Urinary bladder (tissue), 3 donors: ENCODE measurements at regions not wholly inside any gene's neighbourhood (a gene's known extent, or its start where the extent isn't known, plus 50 kb on each side); places are given as distances from the start of the nearest gene placed in this dataset.
"Not testable (repeated sequence)": the region's sequence is repeated elsewhere in the genome, so short reads cannot be mapped to it uniquely, and the experiment has no call there.

Experiments
- DNase-seq: peaks from one replicate; pipeline ENCODE4 v3.0.0-alpha.2; 2015; ENCODE audit errors: extremely low spot score
- H3K27ac ChIP-seq: one replicate; pipeline ENCODE4 v1.5.1; 2013; ENCODE audit warnings: low read depth, mild to moderate bottlenecking, moderate library complexity
- H3K36me3 ChIP-seq: one replicate; pipeline ENCODE4 v1.6.1; 2013; ENCODE audit warnings: mild to moderate bottlenecking, moderate library complexity; ENCODE audit not compliant: insufficient read depth
- H3K4me1 ChIP-seq: one replicate; pipeline ENCODE4 v1.6.1; 2013; ENCODE audit warnings: mild to moderate bottlenecking, moderate library complexity; ENCODE audit not compliant: insufficient read depth
- H3K4me3 ChIP-seq: one replicate; pipeline ENCODE4 v1.5.1; 2013; ENCODE audit warnings: low read depth, low read length
- WGBS: extraction: QIAGEN DNeasy Blood & Tissue Kit; methylation state at CpG from one replicate; pipeline ENCODE4 v1.1.7; 2013; 5-methylcytosine and 5-hydroxymethylcytosine counted together
- donor health status: healthy with polysubstance abuse.
- donor health status: healthy.

DNA sequence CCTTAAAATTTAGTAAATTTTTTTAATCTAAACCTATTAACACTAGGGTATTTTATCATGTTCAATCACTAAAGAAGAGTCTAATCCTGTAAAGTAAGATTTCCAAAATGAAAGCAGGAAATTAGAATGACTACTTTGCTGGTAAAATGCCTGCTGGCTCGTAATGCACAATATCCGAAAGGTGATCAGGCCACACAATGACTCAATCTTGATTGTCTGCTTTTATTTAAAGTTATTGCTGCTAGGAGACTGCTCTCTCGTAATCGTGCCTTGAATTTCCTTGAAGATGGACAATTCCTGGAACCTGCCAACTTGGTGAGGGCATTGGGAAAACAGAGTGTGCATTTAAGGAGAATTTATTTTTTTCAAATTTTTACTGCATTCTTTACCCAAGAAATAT lies 1786.5 kb upstream of the RAG2 start:
- no peak overlapping the region for H3K4me3 ChIP-seq
- H3K27ac ChIP-seq: no peak overlapping the region
- H3K4me1 ChIP-seq: no peaks in the 10 kb centered on the region
- DNase-seq: no peak
- no peaks in the 10 kb centered on the region for H3K36me3 ChIP-seq
- 75% methylated on average over 4 of the region's 4 CpGs for WGBS

- Histone ChIP-seq H3K4me1 (no peaks in the 10 kb centered on the region), H3K36me3 (no peaks in the 10 kb centered on the region), H3K27ac (no peak overlapping the region), H3K4me3 (no peak overlapping the region)
- no peak for DNase-seq
- WGBS: 90% methylated on average over 3 of the region's 3 CpGs
Observed at GRCh38 chr11:38365274-38365673, 1767.2 kb upstream of the RAG2 start.

DNA sequence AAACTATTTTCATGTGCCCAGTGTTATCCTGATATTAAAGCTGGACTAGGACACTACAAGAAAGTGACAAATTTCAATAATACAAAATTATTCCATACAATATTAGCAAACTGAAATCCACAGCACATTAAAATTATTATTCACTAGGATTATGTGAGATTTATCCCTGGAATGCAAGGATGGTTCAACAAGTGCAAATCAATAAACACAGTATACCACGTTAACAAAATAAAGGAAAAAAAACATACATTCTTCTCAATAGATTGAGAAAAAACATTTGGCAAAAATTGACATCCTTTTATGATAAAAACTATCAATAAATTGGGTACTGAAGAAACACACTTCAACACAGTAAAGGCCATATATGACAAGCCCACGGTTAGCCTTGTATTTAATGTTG lies 1758.2 kb upstream of the RAG2 start:
- 82% methylated on average over 2 of the region's 2 CpGs for WGBS
- no peak for DNase-seq
- Histone ChIP-seq H3K4me3 (no peak overlapping the region), H3K4me1 (no peaks in the 10 kb centered on the region), H3K36me3 (no peaks in the 10 kb centered on the region), H3K27ac (no peak overlapping the region)

GRCh38 chr11:38345286-38345685 lies 1747.2 kb upstream of the RAG2 start:
- no peak overlapping the region for H3K27ac ChIP-seq
- no peak overlapping the region for H3K4me3 ChIP-seq
- 85% methylated on average over 3 of the region's 3 CpGs for WGBS
- no peak for DNase-seq
- H3K4me1 ChIP-seq: no peaks in the 10 kb centered on the region
- no peaks in the 10 kb centered on the region for H3K36me3 ChIP-seq

- not testable (repeated sequence) for H3K36me3 ChIP-seq, DNase-seq, H3K4me3 ChIP-seq, H3K4me1 ChIP-seq, H3K27ac ChIP-seq
- 97% methylated on average over 2 of the region's 2 CpGs for WGBS
Observed at GRCh38 chr11:38341612-38342011, 1743.6 kb upstream of the RAG2 start.

GRCh38 chr11:38339835-38340440 lies 1741.9 kb upstream of the RAG2 start:
- Histone ChIP-seq H3K4me3 (no peak overlapping the region), H3K27ac (no peak overlapping the region), H3K4me1 (no peaks in the 10 kb centered on the region), H3K36me3 (no peaks in the 10 kb centered on the region)
- DNase-seq: no peak
- 82% methylated on average over 8 of the region's 8 CpGs for WGBS

DNA sequence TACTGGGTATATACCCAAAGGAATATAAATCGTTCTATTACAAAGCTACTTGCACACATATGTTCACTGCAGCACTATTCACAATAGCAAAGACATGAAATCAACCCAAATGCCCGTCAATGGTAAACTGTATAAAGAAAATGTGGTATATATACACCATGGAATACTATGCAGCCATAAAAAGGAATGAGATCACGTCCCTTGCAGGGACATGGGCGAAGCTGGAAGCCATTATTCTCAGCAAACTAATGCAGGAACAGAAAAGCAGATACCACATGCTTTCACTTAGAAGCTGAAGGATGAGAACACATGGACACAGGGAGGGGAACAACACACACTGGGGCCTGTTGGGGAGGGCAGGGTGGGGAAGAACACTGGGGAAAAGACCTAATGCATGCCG lies 1740.0 kb upstream of the RAG2 start:
- H3K36me3 ChIP-seq, DNase-seq, H3K27ac ChIP-seq, H3K4me1 ChIP-seq, H3K4me3 ChIP-seq: not testable (repeated sequence)
- 85% methylated on average over 5 of the region's 5 CpGs for WGBS

GRCh38 chr11:38332046-38332445 lies 1734.0 kb upstream of the RAG2 start:
- H3K4me3 ChIP-seq: no peak overlapping the region
- H3K27ac ChIP-seq: no peak overlapping the region
- no peaks in the 10 kb centered on the region for H3K36me3 ChIP-seq
- 87% methylated on average over 3 of the region's 3 CpGs for WGBS
- no peaks in the 10 kb centered on the region for H3K4me1 ChIP-seq
- no peak for DNase-seq

DNA sequence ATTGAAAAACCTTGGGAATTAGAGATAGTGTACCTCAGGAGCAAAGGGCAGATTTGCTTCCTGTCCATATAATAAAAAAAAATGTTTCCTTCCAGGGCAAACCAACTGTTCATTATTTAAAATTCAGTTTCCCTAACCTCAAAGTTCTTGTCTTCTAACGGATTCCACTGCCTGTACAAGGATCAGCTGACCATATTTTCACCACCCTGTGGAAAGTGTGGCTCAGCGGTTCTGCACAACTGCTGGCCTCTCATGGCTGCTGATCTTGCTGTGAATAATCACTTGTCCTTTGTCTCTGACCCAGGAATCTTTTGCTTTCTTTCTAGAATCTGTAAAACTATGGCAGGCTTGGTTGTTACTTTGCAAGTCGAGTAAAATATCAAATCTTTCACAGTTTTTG lies 1732.5 kb upstream of the RAG2 start:
- no peak overlapping the region for H3K4me3 ChIP-seq
- DNase-seq: no peak
- WGBS: 78% methylated on average over 3 of the region's 3 CpGs

DNA sequence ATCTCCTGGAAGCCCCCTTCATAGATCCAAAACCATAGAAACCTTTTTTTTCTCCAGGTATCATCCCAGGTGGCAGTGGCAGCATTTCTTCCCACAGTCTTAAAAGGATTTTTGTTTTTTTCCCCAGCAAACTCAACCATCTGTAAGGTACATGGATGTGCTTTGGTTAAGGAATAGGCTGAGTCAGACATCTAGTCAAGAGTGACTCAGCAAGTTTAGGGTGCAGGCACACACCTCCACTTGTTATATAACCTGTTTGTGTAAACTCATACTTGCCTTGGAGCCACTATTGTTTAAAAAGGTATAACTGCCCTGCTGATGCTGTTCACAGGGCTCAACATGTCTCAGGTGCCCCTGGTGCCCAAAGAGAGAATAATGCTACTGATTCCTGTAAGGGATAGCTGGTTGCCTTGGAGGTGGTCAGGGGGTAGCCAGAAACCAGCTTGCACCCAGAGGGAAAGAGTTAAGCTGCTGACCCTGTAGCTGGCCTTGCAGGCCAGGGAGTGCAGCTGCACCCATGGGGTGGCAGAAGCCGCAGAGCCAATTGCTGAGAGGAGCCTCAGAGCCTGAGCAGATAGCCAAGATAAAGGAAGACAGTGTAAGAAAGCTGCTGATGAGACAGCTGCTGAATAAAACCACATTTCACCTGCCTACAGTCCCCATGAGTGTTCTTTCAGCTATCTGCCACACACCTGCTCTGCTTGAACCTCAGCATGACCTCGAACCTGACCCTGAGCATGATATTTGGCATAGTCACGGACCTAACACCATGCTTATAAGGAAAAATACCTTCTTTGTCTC lies 1726.1 kb upstream of the RAG2 start:
- H3K27ac ChIP-seq: no peak overlapping the region
- H3K4me1 ChIP-seq: no peaks in the 10 kb centered on the region
- 54% methylated on average over 3 of the region's 3 CpGs for WGBS
- H3K4me3 ChIP-seq: no peak overlapping the region
- no peaks in the 10 kb centered on the region for H3K36me3 ChIP-seq
- no peak for DNase-seq

More for the DNA sequence above, 1732.5 kb upstream of the RAG2 start:
- no peaks in the 10 kb centered on the region for H3K36me3 ChIP-seq
- H3K4me1 ChIP-seq: no peaks in the 10 kb centered on the region
- no peak overlapping the region for H3K27ac ChIP-seq

- no peak overlapping the region for H3K4me3 ChIP-seq
- no peaks in the 10 kb centered on the region for H3K4me1 ChIP-seq
- no peak for DNase-seq
- 90% methylated on average over 1 of the region's 1 CpG for WGBS
- no peak overlapping the region for H3K27ac ChIP-seq
- H3K36me3 ChIP-seq: no peaks in the 10 kb centered on the region
Observed at GRCh38 chr11:38315151-38315550, 1717.1 kb upstream of the RAG2 start.

- Histone ChIP-seq H3K4me1 (no peaks in the 10 kb centered on the region), H3K36me3 (no peaks in the 10 kb centered on the region), H3K4me3 (no peak overlapping the region), H3K27ac (no peak overlapping the region)
- WGBS: 78% methylated on average over 1 of the region's 1 CpG
- no peak for DNase-seq
Observed at GRCh38 chr11:38307455-38307854, 1709.4 kb upstream of the RAG2 start.

- Histone ChIP-seq H3K27ac (no peak overlapping the region), H3K36me3 (no peaks in the 10 kb centered on the region), H3K4me1 (no peaks in the 10 kb centered on the region), H3K4me3 (no peak overlapping the region)
- WGBS: 79% methylated on average over 6 of the region's 6 CpGs
- DNase-seq: no peak
Observed at GRCh38 chr11:38305682-38306081, 1707.6 kb upstream of the RAG2 start.

DNA sequence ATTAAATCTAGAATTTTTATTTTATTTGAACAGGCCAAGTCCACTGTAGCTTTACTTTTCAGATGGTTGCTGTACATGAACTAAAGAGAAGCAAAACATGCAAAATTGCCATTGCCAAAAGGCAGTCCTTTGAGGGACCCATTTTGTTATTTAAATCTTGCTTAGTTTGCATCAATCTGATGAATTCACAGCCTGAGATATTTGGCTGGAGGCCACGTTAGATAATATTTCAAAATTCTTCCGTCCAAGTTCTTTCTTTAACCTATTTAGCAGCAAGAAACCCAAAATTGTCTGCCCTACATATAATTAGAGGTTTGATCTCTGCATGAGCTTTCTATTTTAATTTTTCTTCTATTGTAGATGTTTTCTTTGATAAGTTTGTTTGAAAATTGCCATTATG lies 1706.9 kb upstream of the RAG2 start:
- no peak overlapping the region for H3K4me3 ChIP-seq
- H3K27ac ChIP-seq: no peak overlapping the region
- 50% methylated on average over 2 of the region's 2 CpGs for WGBS
- H3K36me3 ChIP-seq: no peaks in the 10 kb centered on the region
- no peaks in the 10 kb centered on the region for H3K4me1 ChIP-seq
- no peak for DNase-seq
